SW 1271 (cell line): ENCODE measurements at regions not wholly inside any gene's neighbourhood (a gene's known extent, or its start where the extent isn't known, plus 50 kb on each side); places are given as distances from the start of the nearest gene placed in this dataset.
"Not testable (repeated sequence)": the region's sequence is repeated elsewhere in the genome, so short reads cannot be mapped to it uniquely, and the experiment has no call there.

Experiments
- DNase-seq, 2 experiments: peaks; one replicate each; lab custom pipeline; 2025; lab: John Stamatoyannopoulos, UW

DNA sequence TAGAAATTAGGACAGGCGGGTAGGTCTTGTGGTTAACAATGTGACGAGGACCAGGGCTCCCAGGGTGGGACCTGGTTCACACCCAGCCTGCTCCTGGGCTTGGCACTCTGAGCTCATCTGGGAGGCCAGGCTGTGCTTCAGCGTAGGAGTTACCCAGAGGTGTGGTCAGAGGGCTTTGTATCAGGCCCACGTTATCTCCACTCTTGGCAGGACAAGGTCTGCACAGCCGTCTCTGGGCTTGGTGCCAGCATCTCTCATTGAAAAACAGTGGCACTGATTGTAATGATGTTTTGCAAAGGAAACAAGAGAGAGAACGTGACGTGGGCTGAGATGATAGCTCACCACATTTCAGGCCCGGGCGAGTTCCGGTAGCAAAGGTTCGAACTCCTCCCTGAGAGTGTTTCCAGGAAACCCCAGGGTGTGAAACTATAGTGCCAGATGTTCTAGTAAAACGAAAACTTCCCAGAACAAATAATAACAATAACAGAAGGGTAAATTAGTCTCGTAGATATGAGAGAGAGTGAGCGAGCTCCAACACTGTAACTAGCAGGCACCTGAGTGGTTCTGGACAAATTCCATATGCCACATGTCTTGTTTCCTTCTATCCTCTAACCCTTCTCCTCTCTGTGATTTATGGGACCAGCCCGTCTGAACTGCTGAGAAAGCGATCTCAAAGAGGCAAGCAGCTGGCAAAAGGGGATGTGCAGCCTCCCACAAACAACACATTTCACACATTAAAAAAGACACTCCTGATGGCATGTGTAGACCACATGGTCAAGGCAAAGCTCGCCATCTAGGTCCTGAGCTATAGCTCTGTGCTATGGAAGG is 227.3 kb downstream of the KTN1 start:
- DNase-seq, result no peak

DNA sequence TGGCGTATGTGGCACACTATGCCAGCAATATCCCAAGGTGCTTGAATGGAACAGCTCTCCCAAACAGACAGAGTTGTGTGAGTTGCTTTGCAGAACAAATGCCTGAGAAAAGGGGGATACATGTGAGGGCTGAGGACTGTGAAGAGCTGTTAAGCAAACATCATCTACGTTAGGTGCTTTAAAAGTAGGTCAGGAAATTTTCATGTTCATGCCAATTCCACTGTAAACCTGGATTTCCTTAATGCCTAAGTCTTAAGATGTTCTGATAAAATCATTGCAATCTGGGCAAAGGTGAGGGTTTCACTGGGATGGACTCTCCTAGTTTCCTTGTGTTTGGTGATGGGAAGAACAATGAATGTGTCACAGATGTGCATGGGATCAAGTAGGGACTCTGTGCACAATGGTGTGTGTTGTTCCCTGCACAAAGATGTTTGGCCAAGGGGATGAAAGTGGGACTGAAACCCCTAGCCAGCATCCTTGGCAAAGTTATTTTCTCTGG is 227.9 kb downstream of the KTN1 start:
- DNase-seq, result no peak

DNA sequence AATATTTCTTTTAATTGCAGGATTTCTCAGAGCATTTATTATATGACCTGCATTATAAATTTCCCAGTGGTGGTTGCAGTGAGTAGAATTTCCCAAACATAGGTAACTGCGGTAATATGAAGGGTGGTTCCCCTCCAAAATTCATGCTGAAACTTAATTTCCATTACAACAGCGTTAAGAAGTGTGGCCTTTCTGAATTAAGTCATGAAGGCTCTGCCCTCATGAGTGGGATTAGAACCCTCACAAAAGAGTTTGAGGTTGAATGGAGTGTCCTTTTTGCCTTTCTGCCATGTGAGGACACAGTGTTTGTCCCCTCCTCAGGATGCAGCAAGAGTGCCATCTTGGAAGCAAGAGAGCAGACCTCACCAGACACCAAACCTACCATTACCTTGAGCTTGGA is 233.6 kb downstream of the KTN1 start:
- no peak for DNase-seq

DNA sequence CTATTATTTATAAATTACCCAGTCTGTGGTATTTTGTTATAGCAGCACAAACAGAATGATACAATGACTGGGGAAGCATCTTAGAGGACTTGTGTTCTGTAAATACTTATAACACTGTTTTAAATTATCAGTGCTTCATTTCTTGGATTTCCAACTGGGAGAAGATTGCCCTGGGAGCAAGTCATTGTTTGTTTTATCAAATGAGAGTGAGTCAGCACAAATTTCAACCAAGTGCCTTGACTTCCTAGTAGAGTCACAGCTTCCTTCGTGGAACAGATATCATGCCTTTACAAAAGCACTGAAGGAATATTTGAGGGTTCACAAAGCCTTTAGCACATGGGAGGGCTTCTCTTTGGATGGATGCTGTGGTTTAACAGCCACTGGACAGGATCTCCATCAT is 234.1 kb downstream of the KTN1 start:
- no peak for DNase-seq

DNA sequence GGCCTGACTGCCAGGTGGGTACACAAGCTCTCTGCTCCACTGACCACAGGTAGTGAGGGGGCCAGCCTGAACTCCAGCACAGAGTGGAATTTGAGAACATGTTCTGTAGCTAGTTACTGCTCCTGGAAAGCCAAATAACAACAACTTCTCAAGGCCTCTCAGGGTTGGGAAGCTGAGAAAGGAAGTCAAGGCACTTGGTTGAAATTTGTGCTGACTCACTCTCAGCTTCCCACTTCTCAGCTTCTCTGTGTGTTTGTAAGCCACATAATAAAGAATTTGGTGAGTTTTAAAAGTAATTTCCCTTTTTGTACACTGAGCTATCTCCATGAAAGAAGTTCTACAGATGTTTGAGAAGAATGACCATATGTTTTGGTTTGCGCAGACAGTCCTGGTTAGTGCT is 234.9 kb downstream of the KTN1 start:
- no peak for DNase-seq

DNA sequence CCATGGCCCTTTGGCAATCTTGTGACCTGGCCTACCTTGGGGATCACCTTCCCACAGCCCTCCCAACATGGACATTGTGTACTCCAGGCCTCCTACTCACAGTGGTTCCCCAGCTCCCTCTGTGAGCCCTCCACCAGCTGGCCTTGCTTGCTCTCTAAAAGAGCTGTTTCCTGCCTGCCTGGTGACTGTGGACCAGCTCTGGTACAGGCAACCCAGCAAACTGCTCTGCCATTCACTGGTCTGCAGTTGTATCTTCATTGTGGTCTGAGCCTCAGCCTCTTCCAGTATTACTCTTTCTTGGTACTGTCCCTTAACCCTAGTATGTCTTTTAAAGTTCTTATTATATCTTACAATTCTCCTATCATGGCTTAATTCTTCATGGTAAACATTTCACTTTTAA is 236.2 kb downstream of the KTN1 start:
- DNase-seq, result no peak

DNA sequence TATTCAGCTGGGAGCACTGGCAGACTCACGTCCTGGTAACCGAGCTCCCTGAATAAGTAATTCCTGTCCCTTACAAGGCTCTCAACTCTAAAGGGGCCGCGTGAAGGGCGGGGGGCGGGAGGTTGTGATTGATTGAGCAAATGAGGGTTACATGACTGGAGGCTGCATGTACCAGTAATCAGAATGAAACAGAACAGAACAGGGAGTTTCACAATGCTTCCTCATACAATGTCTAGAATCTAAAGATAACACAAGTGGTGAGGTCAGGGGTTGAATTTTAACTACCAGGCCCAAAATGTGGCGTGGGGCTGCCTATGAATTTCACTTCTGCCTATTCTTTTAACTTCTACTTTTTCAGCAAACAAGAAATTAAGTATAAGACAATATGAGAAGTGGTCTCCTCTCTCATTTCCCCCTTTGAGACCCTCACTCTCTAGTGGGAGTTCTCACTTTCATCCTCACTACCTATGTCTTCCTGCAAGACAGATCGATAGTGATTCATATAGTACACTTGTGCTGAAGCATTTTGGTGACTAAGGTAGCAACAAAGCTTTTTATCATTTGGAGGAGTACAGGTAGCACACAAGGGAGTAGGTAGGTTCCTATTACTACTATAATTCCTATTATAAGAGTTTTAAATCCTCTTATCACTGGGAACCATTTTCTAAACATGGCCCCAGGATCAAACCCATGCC is 239.8 kb downstream of the KTN1 start:
- DNase-seq, result no peak

DNA sequence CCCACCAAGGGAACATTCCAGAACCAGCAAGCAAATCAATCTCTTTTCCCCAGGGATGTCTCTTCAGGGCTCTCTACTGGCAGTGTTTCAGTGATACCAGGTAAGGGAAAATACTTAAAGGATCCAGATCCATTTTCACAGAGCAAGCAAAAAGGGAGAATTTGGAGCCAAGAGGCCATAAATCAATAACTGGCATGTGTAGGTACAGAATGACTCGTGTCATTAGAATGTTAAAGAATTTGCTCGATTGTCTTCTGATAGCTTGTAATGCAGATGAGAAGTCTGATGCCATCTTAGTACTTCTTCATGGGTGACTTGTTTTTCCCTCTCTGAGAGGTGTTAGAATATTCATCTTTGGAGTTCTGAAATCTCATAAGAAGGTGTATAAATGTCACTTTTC is 242.9 kb downstream of the KTN1 start:
- no peak for DNase-seq

DNA sequence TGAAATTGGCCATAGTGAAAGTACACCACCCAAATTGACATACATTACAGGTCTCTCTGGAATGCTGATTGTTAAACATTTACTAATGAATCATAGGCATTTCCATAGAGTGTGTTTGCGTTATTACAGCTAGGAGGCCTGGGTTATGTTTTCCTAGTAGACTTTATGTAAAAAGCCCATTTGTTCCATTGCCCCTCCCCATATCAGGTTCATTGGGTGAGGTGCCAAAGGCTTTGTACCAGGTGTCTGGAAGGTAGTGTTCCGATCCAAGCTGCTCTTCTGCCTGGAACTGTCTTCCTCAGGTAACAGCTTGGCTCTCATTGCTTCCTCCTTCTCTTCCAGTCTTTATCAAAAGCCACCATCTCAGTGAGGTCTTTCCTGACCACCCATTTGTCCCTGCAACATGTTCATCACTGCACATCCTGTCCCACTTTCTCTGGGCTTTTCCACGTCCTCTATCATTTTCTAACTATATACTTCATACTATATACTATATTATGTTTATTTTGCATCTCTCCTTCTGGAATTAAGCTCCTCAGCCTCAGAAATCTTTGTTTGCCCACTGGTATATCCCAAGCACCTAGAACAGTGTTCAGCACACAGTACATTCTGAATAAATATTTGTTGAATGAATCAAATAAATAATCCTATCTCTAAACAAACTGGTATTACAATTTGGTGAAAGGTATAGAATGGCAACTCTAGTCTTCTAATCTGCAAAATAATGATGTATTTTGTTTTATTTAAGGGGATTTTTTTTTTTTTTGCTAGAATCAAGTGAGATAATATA is 252.3 kb downstream of the KTN1 start:
- DNase-seq, result no peak

DNA sequence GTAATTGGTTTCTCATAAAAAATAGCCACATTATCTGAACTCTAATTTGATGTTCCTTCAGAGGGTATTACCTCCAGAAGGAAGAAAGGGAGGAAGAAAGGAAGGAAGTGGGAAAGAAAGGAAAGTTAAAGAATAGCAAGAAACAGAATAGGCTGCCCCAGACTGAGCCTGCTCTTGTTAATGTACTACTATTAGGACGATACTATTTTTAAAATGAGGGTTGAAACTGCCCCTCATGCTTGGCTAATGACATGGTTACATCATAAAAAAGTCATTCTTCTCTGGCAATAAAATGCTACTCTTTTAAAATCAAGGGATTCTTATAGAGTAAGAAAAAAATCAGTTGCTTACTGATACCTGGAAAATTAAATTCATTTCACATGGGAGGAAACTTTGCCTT is 253.0 kb downstream of the KTN1 start:
- DNase-seq, result no peak

DNA sequence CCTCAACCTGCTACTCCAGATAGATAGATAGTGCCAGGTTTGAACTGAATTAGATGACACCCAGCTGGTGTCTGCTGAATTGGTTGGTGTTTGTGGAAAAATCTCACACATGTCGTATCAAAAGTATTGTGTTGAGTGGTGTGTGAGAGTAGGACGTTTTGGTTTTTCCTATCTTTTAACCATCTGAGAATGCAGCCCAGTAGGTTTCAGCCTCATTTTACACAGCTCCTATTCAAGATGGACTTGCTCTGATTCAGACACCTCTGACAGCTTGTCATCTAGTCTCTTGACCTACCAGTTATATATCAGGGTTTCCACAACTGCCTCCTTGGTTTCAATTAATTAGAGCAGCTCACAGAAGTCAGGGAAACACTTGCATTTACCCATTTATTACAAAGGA is 254.4 kb downstream of the KTN1 start:
- no peak for DNase-seq

DNA sequence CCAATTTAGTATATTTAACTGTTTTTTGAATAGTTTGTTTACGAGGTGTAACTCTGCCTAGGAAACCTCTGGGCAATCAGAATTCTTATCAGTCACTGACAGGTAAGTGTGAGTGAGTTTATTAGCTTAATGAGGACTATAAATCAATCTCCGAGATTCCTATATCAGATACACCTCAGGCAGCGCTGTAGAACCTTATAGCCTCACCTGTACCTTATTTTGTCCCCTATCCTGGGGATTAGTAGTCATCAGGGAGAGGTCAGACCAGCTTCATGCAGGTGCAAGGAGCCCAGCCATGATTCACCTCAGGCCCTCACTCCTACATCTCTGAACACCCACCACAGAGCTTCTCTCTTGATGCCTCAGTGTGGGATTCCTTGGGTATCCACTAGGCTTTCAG is 256.0 kb downstream of the KTN1 start:
- DNase-seq, result no peak

DNA sequence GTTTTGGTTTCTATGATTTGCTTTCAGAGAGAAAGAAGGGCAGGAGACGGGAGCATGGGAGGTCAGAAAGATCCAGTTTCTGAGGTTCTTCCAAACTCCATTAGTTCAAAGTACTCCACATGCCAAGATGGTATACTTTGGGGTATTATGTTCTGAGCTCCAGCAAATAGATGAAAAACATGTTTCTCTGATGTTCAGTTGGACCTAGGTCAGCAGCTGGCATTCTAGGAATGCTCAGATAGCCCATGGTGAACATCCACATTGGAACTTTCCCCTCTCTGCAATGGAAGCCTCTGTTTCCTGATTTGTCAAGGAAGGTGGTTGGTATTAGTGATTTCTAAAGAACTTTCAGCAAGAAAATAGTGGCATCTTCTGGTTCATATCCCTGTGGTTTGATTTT is 257.5 kb downstream of the KTN1 start:
- no peak for DNase-seq

DNA sequence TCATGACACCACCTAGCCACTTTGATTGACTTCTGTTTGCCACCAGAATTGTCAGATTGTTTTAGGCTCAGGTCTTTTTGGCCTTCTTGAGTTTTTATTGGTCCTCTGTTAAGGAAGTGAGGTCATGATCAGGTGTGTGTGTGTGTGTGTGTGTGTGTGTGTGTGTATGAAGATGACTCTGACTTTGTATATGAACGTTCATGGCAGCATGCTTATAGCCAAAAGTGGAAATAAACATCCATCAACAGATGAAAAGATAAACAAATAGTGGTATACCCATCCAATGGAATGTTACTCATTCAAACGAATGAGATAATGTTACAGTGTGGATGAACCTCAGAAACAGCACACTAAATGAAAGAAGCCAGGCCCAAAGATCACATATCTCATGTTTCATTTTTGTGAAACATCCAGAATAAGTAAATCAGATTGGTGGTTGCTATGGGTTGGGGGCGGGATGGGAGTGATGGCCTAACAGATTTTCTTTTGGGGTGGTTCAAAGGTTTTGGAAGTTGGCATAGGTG is 258.6 kb downstream of the KTN1 start:
- DNase-seq, result no peak

DNA sequence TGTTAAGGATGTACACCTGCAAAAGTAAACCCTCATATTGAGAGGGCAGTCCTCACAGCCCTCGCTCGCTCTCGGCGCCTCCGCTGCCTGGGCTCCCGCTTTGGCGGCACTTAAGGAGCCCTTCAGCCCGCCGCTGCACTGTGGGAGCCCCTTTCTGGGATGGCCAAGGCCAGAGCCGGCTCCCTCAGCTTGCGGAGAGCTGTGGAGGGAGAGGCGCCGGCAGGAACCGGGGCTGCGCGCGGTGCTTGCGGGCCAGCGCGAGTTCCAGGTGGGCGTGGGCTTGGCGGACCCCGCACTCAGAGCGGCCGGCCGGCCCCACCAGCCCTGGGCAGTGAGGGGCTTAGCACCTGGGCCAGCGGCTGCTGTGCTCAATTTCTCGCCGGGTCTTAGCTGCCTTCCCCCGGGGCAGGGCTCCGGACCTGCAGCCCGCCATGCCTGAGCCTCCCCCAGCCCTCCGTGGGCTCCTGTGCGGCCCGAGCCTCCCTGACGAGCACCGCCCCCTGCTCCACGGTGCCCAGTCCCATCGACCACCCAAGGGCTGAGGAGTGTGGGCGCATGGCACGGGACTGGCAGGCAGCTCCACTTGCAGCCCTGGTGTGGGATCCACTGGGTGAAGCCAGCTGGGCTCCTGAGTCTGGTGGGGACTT is 259.4 kb downstream of the KTN1 start:
- not testable (repeated sequence) for DNase-seq

DNA sequence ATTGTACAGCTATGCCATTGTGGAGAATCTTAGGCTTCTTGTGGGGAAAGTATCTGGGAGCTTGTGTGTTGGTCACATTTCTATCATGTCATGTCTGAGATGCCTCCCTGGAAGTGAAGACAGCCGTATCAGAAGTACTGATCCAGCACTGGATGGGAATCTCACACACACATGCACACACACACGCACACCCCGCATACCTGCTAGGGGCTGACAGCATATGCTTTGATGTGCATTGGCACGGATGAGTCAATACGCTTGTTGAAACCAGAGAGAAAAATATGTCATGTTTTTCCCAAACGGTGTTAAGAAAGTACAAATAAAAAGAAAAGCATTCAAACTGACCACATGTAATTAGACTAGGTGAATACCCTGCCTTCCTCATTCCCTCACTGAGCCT is 260.8 kb downstream of the KTN1 start:
- no peak for DNase-seq

DNA sequence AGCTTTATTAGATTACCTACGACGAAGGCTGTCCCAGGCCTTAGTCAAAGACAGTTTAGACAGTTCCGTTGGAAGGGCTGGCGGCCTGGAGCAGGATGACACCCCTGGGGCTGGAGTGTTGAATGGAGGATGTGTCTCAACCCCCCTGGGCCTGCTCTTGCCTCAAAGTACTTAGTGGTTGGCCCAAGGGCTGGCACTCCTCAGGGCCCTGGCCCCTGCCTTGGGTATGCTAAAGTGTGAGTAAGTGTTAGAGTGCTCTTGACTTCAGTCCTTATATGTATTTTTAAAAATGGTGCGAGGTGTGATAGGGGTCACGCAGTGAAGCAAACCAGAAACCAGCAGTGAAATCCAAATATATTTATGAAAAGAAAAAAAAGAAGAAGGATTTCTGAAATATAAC is 261.6 kb downstream of the KTN1 start:
- DNase-seq, result no peak

DNA sequence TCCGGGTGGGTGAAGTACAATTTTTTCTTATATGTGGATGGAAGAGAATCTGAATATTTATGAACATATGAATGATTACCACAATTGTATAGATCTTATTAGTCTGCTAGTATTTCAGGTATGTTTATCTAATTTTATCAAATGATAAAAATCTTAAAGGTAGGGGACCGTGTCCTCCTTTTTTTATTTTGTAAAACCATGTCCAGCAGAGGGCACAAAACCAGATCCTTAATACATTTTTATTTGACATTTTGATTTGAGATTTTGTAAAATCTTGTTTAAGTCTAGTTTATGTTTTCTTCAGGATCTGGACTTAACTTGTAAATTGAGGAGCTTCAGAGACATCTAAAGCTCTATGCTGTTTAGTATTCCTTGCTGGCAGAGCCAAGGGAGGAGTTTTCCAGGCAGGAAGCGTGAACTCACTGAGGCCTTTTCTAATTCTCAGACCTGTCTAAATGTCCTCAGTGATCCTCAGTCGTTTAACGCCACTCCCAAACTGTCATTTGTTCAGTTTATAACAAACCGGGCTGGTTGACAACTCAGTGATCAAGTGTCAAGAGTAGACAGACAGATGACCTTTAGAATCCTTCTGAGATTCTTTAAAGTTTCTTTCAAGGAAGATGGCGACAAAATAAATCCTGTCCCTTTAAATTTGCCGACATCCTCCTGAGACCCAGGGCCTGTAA is 263.9 kb downstream of the KTN1 start:
- no peak for DNase-seq

DNA sequence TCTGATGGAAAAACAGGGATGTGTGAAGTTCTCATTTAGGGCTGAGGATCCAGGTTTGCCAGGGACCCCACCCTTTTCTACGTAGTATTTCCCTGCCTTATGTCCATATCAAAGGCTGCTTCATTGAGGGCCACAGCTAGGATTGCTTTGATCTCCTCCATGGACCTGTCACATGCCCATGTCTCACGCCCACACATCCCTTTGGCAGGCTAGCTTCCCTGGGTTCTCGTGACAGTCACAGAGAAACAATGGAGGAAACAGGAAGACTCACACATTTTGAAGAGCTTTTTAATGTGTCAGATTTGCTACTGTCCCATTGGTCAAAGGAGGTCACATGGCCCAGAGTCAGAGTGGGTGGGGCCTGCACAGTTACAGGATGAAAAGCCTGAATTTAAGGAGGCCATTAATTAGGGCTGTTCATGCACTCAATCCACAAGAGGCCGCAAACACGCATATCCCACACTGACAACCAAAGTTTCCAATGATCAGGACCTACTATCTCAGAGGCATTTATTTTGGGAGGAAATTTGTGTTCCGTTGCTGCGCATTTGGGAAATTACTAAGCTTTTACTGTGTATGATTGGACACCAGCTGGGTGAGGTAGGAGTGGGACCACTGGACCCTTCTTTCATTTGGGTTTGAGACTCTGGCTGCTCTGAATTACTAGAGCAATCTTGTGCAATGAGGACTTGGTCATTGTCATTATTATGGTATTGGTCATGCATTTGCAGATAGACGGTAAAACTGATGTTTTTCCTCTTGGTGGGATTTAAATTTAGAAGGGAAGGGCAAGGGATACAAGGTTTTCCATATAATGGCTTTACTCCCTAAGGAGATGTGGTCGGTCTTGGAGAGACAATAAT is 266.2 kb downstream of the KTN1 start:
- DNase-seq, result no peak

DNA sequence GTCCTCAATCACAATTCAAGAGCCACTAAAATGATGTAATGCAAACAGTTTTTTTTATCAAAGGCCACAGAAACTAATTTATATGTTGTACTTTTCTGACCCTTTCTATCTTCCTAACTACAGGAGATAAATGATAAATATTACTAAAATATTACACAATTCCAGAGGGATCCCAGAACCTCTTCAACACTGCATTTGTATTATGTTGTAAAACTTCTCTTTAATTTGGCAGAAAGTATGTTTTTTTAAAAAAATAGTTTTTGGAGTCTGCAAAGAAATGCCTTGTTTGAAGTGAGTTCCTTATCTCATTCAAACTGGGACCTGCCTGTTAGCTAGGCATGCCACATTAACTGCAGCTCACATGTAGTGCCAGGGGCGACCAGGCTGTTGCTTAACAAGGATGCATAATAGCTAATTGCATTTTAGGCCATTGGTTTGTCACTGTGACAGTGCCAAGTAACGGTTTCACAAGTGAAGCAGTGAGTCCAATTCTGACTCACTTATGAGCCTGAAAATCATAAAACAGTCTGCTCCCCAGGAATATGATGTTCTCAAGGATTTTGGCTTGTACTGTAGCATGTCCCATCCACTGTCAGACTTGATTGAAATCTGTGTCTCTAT is 266.9 kb downstream of the KTN1 start:
- DNase-seq, result no peak
